Endothelial cell of umbilical vein (primary cell): ENCODE measurements at regions not wholly inside any gene's neighbourhood (a gene's known extent, or its start where the extent isn't known, plus 50 kb on each side); places are given as distances from the start of the nearest gene placed in this dataset.

ENCODE experiments used
- BruUV-seq: library from RNA; stranded (reverse); fragments of 400-500 nt; replicated peaks from 2 replicates; lab custom pipeline; 2021; lab: Mats Ljungman, UMichigan
- CTCF ChIA-PET: fragments of 300-600, 350-600 bp; sonication (Branson Sonifier 250); formaldehyde crosslinking; loops from one replicate; lab custom pipeline; 2021; ENCODE audit warnings: antibody characterized with exemption, inconsistent platforms; lab: Charles Lee
- POLR2A ChIA-PET: fragments of 300-600, 350-600 bp; sonication (Branson Sonifier 250); formaldehyde crosslinking; loops from one replicate; lab custom pipeline; 2021; ENCODE audit warnings: antibody characterized with exemption, inconsistent platforms; lab: Charles Lee
- DNase-seq: peaks from one replicate; pipeline ENCODE4 v3.0.0-alpha.2; 2011; ENCODE audit warnings: low read depth, low spot score
- FAIRE-seq: peaks from 2 replicates; lab custom pipeline; 2011; peaks lifted over from hg19 to GRCh38; lab: Jason Lieb, UNC
- H2AFZ ChIP-seq: 2 replicates; pipeline ENCODE4 v1.6.0; 2012; ENCODE audit warnings: low read depth, low read length, control low read depth, inconsistent platforms
- H3K27ac ChIP-seq: 2 replicates; pipeline ENCODE4 v1.5.1; 2011; ENCODE audit warnings: low read depth, mild to moderate bottlenecking, control low read depth, low read length, moderate library complexity; ENCODE audit not compliant: insufficient read depth
- H3K27me3 ChIP-seq, 2 experiments: 2 replicates each; pipeline versions ENCODE4 v1.6.0 to v1.6.1; 2011; ENCODE audit warnings: low read length in 2 of 2, mixed read lengths in 1 of 2; ENCODE audit not compliant: control insufficient read depth in 2 of 2, insufficient read depth in 2 of 2
- H3K36me3 ChIP-seq, 2 experiments: 2 replicates in 1 of 2; 3 replicates in 1 of 2; pipeline ENCODE4 v1.5.1; 2011; ENCODE audit warnings: low read length in 2 of 2, mild to moderate bottlenecking in 1 of 2, moderate library complexity in 1 of 2; ENCODE audit not compliant: control insufficient read depth in 2 of 2, insufficient read depth in 2 of 2; ENCODE audit errors: extremely low read depth in 1 of 2
- H3K4me1 ChIP-seq: 3 replicates; pipeline ENCODE4 v1.5.1; 2011; ENCODE audit warnings: mild to moderate bottlenecking, low read length; ENCODE audit not compliant: control insufficient read depth, insufficient read depth; ENCODE audit errors: extremely low read depth
- H3K4me2 ChIP-seq: 2 replicates; pipeline ENCODE4 v1.6.1; 2011; ENCODE audit warnings: low read length, control low read depth, mixed read lengths; ENCODE audit not compliant: insufficient read depth
- H3K4me3 ChIP-seq, 3 experiments: fragments of 200-600 bp in 1 of 3; sonication (generic), shearing (Covaris generic) in 1 of 3; replicated peaks in 1 of 3; 2 replicates each; pipeline ENCODE4 v1.5.1; 2011 to 2016; ENCODE audit warnings: control low read depth in 3 of 3, low read length in 3 of 3, mild to moderate bottlenecking in 2 of 3, inconsistent platforms in 1 of 3, low read depth in 1 of 3, moderate library complexity in 1 of 3; ENCODE audit not compliant: insufficient read depth in 1 of 3
- H3K79me2 ChIP-seq: 2 replicates; pipeline ENCODE4 v1.6.0; 2012; ENCODE audit warnings: low read length, inconsistent platforms; ENCODE audit not compliant: control insufficient read depth, insufficient read depth
- H3K9ac ChIP-seq: replicated peaks from 2 replicates; pipeline ENCODE3; 2011; ENCODE audit warnings: low read length, control low read depth; ENCODE audit not compliant: insufficient read depth; ENCODE audit errors: extremely low read depth
- H3K9me1 ChIP-seq: replicated peaks from 3 replicates; pipeline ENCODE4 v1.6.0; 2011; ENCODE audit warnings: mild to moderate bottlenecking, low read length; ENCODE audit not compliant: control insufficient read depth, insufficient read depth; ENCODE audit errors: extremely low read depth
- H3K9me3 ChIP-seq: replicated peaks from 2 replicates; pipeline ENCODE4 v1.5.1; 2012; ENCODE audit warnings: low read length, inconsistent platforms; ENCODE audit not compliant: control insufficient read depth, insufficient read depth
- H4K20me1 ChIP-seq: replicated peaks from 2 replicates; pipeline ENCODE3; 2011; ENCODE audit warnings: mild to moderate bottlenecking, low read length; ENCODE audit not compliant: control insufficient read depth, insufficient read depth; ENCODE audit errors: extremely low read depth
- EZH2 ChIP-seq: IDR thresholded peaks from 2 replicates; pipeline ENCODE4 v1.6.1; 2012; ENCODE audit warnings: borderline replicate concordance, low read depth, mild to moderate bottlenecking, moderate library complexity, low read length, inconsistent platforms; ENCODE audit not compliant: severe bottlenecking
- FOS ChIP-seq: IDR thresholded peaks from 2 replicates; pipeline ENCODE4 v1.6.1; 2011; ENCODE audit warnings: mild to moderate bottlenecking, low read length, moderate library complexity, borderline replicate concordance; ENCODE audit not compliant: insufficient read depth
- GATA2 ChIP-seq: IDR thresholded peaks from 2 replicates; pipeline ENCODE4 v1.7.0; 2011; ENCODE audit warnings: low read depth, mild to moderate bottlenecking, moderate library complexity, mixed read lengths, low read length; ENCODE audit not compliant: insufficient read length, insufficient read depth
- JUN ChIP-seq: IDR thresholded peaks from 2 replicates; pipeline ENCODE4 v1.6.1; 2011; ENCODE audit warnings: borderline replicate concordance, low read depth; ENCODE audit not compliant: insufficient read length, insufficient read depth
- MYC ChIP-seq: IDR thresholded peaks from one replicate; pipeline ENCODE4 v1.6.1; 2011; ENCODE audit warnings: mild to moderate bottlenecking, low read depth, low read length
- POLR2A ChIP-seq: IDR thresholded peaks from 2 replicates; pipeline ENCODE4 v1.6.1; 2012; ENCODE audit warnings: low read depth, mild to moderate bottlenecking, control low read depth, low read length
- POLR2AphosphoS5 ChIP-seq: IDR thresholded peaks from 2 replicates; pipeline ENCODE4 v1.6.1; 2012; ENCODE audit warnings: low read depth, mild to moderate bottlenecking, control low read depth, low read length, moderate library complexity; ENCODE audit not compliant: insufficient read depth
- dilution Hi-C: fragments of 300-500 bp; cut with MboI; formaldehyde crosslinking; loops from one replicate; pipeline ENCODE4 v1.15.0; 2019; ENCODE audit warnings: low sequenced_read_pairs; ENCODE audit not compliant: extremely low pct_ligation_motif_present
- intact Hi-C: fragments of 100-400 bp; cut with micrococcal nuclease; formaldehyde crosslinking; loops from one replicate; pipeline ENCODE4 v1.10.0; 2022
- TF ChIP-seq, protein P1 (sequence below): IDR thresholded peaks from 2 replicates; pipeline ENCODE4 v1.6.1; 2011; ENCODE audit not compliant: insufficient read depth, insufficient read length
- TF ChIP-seq, protein P2 (sequence below), 2 donors: IDR thresholded peaks; 1 replicate in 1 of 2; 2 replicates in 1 of 2; pipeline ENCODE4 v1.5.1; 2011; ENCODE audit warnings: low read length in 2 of 2, mild to moderate bottlenecking in 2 of 2, moderate library complexity in 2 of 2, control low read depth in 1 of 2, inconsistent platforms in 1 of 2, low read depth in 1 of 2; ENCODE audit not compliant: insufficient read depth in 1 of 2; ENCODE audit errors: extremely low read depth in 1 of 2

DNA sequence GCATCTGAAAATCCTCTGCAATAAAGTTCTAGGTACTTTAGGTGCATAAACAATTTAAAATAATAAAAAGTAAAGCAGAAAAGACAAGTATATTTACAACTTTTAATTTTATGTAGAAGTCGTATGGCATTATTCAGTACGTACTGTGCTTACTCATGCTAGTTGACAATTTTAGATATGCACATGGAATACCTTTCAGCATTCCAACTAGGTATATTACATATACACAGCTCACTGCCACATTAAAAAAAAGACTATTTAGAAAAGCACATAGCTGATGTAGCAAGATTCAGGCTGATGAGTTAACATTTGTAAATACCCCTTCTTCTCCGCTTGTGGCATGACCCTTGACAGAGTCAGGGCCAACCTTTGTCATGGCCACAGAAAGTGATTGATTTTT is 171.2 kb downstream of the FBXO15 start:
- intact Hi-C loops (no loop called here), dilution Hi-C loops (no loop called here)
- TF ChIP-seq, protein P1, sequence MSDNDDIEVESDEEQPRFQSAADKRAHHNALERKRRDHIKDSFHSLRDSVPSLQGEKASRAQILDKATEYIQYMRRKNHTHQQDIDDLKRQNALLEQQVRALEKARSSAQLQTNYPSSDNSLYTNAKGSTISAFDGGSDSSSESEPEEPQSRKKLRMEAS = no peak
- TF ChIP-seq GATA2 (no peak), JUN (no peak), EZH2 (no peak), POLR2A (no peak), FOS (no peak), MYC (no peak), POLR2AphosphoS5 (no peak)
- TF ChIP-seq, protein P2, sequence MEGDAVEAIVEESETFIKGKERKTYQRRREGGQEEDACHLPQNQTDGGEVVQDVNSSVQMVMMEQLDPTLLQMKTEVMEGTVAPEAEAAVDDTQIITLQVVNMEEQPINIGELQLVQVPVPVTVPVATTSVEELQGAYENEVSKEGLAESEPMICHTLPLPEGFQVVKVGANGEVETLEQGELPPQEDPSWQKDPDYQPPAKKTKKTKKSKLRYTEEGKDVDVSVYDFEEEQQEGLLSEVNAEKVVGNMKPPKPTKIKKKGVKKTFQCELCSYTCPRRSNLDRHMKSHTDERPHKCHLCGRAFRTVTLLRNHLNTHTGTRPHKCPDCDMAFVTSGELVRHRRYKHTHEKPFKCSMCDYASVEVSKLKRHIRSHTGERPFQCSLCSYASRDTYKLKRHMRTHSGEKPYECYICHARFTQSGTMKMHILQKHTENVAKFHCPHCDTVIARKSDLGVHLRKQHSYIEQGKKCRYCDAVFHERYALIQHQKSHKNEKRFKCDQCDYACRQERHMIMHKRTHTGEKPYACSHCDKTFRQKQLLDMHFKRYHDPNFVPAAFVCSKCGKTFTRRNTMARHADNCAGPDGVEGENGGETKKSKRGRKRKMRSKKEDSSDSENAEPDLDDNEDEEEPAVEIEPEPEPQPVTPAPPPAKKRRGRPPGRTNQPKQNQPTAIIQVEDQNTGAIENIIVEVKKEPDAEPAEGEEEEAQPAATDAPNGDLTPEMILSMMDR (IDR thresholded peaks at IDR 0.05; ENCODE audit: extremely low read depth in 1 of 2, insufficient read depth in 1 of 2, low read depth in 1 of 2, low read length in 2 of 2) = no peak
- Histone ChIP-seq H2AFZ (no peak overlapping the region), H3K9ac (no peak overlapping the region), H4K20me1 (no peaks in the 10 kb centered on the region), H3K9me3 (peaks cover 2% of the 10 kb centered on the region), H3K4me3 (no peak overlapping the region), H3K27ac (no peak overlapping the region), H3K9me1 (no peaks in the 10 kb centered on the region), H3K4me2 (no peak overlapping the region), H3K36me3 (no peaks in the 10 kb centered on the region), H3K79me2 (no peaks in the 10 kb centered on the region), H3K4me1 (no peaks in the 10 kb centered on the region), H3K27me3 (no peaks in the 10 kb centered on the region)
- FAIRE-seq (no peak), DNase-seq (no peak)
- ChIA-PET POLR2A (no interaction called here), CTCF (no interaction called here)
- BruUV-seq = no TSS peak
